GM19438 (cell line): ENCODE measurements at regions not wholly inside any gene's neighbourhood (a gene's known extent, or its start where the extent isn't known, plus 50 kb on each side); places are given as distances from the start of the nearest gene placed in this dataset.

Experiments used
- ATAC-seq: cut with Tn5 transposase; IDR thresholded peaks from one replicate; pipeline ENCODE4 v1.9.1; 2021; ENCODE audit warnings: low read depth; ENCODE audit not compliant: unreplicated experiment

DNA sequence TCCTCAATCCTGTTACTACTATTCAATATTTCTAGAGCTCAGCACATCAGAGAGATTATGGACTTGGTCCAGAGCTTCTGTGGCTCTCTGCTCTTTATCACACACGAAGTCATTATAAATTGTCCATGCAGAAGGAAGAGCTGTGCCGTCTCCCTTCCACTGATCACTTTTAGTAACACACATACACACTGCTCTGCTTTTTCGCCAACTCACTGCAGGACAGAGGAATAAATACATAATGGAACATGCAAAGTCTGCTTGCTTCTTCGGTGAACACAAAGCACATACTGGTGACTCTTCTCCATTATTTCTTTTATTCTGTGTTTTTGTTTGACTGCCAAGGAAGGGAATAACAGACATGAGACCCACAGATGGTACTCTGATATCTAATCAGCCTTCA lies 1000.0 kb upstream of the TENM4 start:
- no peak for ATAC-seq

DNA sequence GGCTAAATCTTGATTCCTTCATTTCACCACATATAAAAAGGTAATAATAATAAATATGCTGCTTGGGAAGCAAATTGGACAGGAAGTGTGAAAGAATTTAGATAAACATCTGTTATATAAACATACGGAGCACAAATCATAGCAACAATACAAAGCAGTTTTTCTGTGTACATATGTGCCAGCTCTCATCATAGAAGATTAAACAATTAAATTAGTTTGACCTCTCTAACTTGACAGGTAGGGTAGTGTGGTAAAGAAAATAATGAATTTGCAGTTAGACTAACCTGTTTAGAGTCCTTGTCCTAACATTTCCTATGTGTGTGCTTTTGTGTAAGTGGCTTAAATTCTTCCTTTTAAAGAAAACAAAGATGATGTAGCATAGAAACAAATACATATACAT lies 995.7 kb upstream of the TENM4 start:
- ATAC-seq = no peak

DNA sequence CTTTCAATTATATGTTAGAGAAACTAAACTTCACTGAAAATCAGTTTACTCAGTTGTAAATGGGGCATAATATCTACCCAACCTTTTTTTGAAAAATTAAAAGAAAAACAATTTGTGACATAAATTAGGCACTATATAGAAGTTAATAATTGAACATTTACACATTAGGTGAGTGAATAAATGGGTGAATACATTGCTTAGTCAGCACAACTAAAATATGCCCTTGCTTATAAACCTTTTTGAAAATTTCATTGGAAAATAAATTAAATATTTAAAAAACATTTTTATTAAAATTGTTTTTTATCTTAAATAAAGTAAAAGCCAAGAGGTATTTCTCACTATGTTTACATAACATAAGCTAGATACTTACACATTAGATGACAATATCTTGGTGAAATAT lies 994.5 kb upstream of the TENM4 start:
- no peak for ATAC-seq

DNA sequence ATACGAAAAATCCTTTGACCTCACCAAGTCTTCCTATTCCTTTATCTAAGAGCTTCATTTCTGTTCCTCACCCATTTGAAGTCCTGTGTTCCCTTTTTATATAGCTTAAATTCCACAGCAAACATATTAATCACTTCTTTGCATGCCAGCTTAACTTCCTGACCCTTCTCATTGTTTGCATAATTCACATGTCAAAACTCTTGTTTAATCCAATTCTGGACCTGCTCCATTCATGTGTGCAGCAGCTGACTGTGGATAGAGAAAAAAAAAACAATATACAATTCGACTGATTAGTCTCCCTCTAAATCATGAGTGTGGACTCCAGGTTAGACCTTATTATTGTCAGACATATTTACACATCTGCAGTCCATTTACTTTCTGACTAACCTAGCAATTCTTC lies 991.2 kb upstream of the TENM4 start:
- no peak for ATAC-seq

DNA sequence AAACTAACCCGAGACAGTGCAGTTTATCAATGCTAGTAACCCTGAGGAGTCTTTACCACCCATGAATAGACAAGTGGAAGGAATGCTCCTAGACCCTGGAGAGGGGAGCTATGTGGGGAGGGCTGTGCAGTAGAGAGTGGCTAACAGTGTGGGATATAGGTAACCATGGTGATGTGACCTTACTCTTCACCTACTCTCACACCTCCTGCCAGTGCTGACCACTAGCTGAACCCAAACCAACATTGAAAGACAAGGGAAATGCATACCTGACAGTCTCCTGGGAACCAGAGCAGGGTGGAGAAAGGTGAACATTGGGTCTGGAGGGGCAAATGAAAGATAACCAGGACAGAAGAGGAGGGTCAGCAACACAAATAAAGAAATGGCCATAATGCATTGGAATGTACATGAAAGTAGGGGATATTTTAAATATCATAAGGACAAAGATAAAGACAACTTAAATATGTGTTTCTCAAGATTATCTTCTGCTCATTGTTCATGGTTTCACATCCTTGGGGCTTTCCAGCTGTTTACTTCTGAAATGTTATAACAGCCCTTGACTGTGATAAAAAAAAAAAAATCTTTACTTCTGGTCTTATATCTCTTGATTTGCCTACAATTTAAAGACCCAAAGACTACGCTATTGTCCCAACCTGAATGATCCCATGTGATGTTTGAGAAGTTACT lies 983.3 kb upstream of the TENM4 start:
- ATAC-seq = no peak

DNA sequence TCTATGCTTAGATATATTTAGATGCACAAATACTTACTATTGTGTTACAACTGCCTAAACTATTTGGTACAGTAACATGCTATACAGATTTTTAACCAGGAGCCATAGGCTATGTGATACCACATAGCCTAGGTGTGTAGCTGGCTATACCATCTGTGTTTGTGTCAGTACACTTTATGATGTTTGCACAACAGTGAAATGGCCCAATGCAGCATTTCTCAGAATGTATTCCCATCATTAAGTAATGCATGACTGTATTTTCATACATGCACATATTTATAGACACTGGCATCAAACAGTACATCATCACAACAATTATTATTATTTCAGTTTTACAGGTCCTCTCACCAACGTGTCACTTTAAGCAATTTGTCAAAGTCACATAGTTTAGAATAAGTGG lies 979.5 kb upstream of the TENM4 start:
- ATAC-seq = no peak

DNA sequence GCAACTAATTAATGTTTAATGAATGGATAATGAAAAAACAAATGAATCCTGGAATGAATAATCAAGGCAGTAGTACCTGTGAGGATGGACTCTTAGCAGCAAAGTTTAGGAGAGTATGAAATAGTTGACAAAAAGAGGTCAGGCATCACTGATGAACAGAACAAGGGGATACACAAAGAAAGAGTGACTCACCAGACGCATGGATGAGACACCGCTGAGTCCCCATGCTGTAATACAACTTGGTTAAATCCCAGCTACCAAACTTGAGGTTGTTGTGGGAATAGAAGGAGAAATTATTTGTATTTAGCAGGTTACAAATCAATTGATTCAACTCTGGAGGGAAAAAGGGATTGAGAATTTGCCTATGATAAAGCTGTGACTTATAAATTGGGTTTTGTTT lies 976.9 kb upstream of the TENM4 start:
- no peak for ATAC-seq

DNA sequence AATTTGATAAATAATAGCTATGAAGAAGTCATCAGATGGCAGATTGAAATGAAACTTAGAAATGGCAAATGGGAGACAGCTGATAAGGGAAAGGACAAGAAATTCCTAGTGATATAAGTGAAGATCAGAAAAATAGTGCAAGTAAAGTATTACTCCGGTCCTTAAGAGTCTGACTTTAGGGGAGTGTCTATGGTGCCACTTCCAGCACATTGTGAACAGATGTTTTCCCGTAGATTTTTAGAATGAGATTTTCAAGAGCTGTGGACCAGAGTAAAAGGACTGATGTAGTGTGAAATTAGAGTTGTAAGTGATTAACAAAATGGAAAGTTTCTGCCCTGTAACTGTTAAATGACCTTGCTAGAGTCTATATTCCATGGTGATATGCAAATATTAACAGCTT lies 974.8 kb upstream of the TENM4 start:
- ATAC-seq = no peak

DNA sequence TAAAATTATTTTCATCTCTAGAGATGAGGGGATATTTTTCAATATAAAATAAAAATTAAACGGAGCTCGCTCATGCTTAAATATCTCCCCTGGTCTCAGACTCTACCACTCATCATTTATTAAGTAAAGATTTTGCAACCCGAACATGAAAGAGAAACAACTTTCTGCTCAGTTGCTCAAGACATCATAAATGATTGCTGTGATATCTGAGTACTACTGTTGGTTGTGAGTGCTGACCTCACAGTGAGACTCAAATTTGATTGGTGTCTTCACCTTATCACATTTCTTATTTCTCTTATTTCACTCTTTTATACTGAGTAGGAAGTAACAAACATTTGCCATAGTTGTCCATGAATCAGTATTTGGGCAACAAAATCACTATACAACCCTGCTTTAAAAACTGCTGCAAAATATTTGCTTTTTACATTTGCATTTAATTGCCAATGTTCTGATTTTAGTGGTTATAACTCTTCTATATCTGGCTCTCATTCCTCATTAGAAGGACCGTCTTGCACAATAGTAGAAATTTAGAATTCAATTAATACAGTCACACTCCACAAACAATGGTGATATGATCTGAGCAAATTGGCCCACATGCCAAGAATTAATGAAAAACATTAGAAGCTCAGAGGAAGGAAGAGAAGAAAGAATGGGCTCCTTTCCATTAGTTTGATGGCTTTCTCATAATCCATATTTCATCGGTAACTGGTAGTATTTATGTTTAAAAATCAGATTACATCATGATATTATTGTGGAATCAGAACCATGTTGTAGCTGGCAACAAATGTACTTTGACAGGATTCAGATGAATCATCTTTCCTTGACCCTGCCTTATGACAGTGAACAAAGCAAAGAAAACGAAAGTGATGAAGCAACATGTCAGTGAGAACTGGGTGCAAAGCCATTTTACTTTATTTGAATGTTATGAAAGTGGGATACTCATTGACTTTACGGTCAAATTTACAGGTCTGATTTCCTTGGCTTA lies 973.6 kb upstream of the TENM4 start:
- no peak for ATAC-seq

DNA sequence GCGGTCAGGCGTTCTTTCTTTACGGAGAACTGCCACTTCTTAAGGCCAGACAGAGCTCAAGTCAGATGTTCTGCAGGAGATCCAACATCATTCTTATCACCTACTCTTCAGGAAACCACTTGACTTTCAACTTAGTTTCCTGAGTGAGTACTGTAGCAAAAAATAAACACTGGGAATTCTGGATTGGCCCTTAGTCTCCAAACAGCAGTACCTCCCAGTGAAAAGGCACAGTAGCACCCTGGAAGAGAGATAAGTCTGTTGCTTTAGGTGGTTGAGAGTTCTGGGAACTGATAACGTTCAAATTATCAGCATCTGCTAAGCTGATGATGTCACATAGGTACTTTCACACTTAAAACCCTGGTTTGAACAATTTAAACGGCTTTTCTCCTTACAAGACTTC lies 971.8 kb upstream of the TENM4 start:
- ATAC-seq = no peak

DNA sequence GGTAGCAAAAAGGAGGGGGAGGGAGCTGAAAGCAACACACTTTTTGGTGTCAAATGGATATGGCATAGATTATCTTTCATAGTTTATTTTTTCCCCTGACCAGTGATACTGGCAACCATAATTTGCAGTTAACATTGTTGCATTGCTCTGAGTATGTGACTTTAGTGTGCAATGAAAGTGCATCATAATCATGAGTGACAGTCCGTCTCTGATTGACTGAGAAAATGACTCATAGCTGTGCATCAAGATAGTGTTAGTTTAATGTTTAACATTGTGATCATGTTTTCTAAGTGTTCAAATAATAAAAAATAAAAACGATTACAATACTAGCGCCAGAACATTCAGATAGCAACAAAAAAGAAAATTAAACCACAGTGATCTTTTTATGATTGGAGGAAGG lies 952.4 kb upstream of the TENM4 start:
- no peak for ATAC-seq

DNA sequence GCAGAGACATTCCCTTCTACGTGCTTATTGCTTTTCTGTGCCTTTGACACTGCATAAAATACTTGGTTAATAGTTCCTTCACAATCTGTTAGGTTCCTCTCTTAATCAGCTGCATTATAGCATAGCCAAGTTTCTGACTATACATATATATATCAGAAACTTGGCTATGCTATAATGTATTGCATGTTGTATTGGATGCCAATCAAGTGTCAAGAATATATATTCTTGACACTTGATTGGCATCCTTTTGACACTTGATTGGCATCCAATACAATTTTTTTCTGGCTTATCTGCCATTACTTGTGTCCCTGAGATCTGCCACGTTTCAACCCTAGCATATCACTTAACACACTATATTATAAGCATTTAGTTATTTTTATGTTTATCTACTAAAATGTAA lies 949.7 kb upstream of the TENM4 start:
- no peak for ATAC-seq

DNA sequence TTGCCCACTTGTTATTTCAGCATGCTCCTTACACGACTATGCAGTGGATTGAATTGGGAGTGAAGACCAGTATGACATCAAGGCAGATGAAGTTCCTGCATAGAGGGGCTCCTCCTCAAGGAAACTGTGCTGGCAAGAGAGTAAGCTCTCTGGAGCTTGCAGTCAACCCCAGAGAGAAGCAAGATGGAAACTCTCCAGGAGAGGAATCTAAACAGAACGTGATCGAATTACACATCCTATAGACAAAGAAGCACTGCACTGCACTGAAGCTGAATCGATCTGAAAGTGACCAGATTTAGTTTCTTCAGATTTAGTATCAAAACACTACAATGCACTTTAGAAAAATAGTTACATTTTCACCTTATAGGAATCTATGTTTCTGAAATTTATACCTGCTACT lies 947.7 kb upstream of the TENM4 start:
- no peak for ATAC-seq

DNA sequence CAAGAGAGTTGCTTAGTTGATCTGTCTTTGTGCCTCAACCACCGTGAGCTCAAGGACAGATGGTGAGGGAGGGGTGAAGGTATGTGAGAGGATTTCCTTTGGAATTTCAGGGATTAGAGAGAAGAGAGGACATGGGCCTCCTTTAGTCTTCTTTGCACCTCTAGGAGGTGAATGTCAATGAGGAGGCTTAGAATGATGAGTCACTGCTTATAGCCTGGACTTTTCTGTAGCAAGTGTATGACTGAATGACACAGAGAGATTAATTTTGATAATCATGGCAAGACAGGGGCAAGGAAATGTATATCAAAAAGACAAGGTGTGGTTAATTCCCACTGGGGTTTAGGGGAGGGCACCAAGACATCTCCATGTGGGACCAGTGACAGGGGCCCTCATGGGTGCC lies 947.3 kb upstream of the TENM4 start:
- ATAC-seq = no peak

DNA sequence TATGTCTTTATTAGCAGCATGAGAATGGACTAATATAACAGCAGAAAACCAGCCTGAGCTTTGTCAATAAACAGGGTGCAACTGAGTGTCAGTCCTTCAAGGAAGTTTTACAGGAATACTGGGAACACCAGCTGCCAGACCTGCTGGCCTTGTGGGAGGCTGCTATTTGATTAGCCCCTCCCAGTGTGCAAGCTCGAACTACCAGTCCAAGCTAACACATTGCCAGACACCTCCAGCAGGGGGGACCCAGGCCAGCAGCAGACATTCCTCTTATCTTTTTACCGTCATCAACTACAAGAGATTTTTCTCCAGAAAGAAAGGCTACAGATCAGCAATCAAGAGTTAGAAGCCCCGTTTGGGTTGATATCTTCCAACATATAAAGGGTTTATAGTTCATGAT lies 942.8 kb upstream of the TENM4 start:
- ATAC-seq = no peak

DNA sequence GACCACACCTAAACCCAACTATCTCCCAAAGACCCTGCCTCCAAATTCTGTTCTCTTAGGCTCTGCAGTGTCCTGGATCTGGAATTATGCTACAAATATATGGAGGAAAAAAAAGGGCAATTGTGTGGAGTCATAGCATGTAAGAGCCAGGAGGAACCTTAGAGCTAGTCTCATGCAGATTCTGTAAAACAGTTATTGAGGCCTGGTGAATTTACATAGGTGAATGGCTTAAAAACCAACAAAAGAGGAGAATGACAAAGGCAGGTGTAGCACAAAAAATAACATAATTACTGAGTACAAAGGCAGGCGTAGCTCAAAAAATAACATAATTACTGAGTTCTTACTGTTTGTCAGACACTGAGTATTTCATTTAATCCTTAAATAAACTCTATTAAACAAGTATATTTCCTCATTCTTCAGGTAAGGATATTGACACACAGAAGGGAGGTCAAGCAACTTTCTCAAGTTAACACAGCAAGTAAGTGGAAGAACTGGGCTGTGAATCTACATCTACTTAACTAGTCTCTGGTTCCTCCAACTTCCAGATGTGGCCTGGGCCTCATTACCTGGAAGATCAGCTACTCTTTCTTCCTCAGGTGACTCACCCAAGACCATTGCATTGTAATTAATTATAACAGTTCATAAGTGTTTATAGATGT lies 938.9 kb upstream of the TENM4 start:
- ATAC-seq = no peak

DNA sequence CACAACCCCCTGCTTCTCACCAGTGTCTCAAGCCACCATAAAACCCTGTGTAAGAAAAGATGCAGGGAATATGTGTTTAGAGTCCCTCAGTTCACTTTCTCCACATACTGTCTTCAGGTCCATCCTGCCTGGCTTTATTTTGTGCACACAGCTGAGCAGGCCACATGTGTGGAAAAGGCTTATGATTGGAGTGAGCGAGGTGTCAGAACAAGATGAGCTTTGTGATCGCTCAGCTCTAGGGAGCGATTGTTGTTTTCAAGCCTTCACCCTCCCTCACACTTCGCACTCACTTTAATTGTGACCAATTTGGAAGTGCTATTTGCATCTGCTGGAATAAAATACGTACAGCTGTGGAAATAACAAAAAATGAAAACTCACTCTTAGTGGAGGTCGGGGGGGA lies 931.1 kb upstream of the TENM4 start:
- ATAC-seq = no peak

DNA sequence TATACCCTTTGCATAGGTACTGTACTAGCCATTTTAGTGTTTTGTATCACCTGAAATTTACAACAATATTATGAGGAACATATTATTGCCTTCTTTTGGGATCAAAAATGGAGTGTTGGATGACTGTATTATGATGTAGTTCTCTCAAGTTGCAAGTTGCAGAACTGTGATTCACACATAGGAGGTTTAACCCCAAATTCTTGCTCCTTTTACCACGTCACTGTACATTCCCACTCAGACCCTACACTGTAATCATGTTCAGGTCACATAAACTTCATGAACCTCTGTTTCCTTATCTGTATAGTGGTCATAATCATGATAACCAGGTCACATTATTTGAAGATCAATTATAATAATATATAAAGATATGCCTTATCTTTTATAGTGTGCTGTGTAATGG lies 925.1 kb upstream of the TENM4 start:
- no peak for ATAC-seq

DNA sequence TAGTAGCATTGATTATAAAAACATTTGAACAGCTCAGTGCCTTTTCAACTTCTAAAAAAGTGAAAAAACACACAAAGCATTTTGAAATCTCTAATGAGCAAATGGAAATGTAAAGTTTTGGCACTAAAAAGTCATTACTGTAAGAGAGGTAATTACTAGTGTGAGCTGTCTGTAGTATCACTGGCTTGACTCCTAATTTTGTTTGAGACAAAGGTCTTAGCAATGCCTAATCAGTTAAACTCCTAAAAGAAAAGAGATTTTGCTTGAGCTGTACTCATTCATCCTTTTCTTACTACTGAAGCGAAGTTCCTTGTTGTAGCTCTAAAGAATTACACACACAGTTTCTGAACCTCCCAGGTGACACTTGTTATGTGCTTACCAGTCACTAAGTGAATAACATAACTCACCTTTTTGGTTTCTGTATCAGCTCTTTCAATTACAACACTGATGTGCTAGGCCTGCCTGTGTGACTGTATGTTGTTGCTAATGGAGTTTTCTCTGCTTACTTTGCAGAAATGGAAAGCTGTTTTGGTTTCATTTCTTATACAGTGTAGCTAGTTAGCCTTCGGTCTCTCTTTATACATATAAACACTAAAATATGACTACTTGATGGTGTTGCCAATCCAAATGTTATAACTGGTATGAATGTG lies 924.4 kb upstream of the TENM4 start:
- ATAC-seq = no peak

DNA sequence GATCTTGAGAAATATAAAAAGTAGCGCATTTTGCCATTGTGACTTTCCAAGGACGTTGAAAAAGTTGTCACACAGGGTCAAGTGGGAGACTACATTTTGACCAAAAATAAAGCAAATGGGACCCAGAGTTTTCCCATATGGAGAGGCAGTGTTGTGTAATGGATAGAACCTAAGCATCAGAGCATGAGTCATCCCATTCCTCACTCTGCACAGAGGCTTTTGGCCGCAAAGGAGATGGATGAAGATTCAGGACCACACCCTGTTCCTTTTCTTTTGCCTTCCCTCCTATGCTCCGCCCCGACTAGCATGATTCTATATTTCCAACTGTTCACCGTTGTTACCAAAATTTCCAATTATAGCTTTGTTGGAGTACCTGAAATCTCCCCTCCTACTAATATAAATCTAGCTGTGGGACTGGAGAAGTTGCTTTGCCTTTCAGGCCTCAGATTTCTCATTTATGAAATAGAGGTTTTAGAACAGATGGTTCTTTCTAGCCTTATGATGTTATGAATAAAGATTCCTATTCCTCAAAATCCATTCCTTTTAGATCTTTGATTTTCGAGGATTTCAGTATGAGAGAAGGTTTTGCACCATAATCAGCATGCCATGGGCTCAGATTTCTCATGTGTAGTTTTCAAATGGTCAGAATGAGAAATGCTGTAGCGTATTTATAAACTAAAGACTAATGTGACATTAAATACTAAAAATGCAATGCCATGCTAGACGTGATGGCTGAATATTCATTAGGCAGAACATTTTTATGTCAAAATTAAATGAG lies 921.9 kb upstream of the TENM4 start:
- ATAC-seq = no peak
